Keratinocyte (primary cell): ENCODE measurements at regions not wholly inside any gene's neighbourhood (a gene's known extent, or its start where the extent isn't known, plus 50 kb on each side); places are given as distances from the start of the nearest gene placed in this dataset.

Source experiments
- CTCF ChIP-seq, 3 experiments: IDR thresholded peaks in 1 of 3; conservative IDR thresholded peaks in 1 of 3; optimal IDR thresholded peaks in 1 of 3; 2 replicates in 2 of 3; 3 replicates in 1 of 3; pipeline versions ENCODE3 to v1.5.1; 2011; ENCODE audit warnings: low read length in 3 of 3, mild to moderate bottlenecking in 3 of 3, moderate library complexity in 2 of 3, control low read depth in 1 of 3, inconsistent platforms in 1 of 3; ENCODE audit not compliant: insufficient read depth in 2 of 3; ENCODE audit errors: extremely low read depth in 1 of 3
- EZH2 ChIP-seq: IDR thresholded peaks from one replicate; pipeline ENCODE4 v1.6.1; 2012; ENCODE audit warnings: inconsistent platforms, mild to moderate bottlenecking, low read length, moderate library complexity

- TF ChIP-seq CTCF (optimal IDR thresholded peaks at IDR 0.05 in 1 of 3, IDR thresholded peaks at IDR 0.05 in 1 of 3, conservative IDR thresholded peaks at IDR 0.05 in 1 of 3; ENCODE audit: extremely low read depth in 1 of 3, insufficient read depth in 2 of 3, low read length in 3 of 3) (no peak), EZH2 (no peak)
Observed at GRCh38 chr12:111084605-111085004, 164.2 kb upstream of the MYL2 start.
